ENCODE measurements at regions not wholly inside any gene's neighbourhood (a gene's known extent, or its start where the extent isn't known, plus 50 kb on each side); places are given as distances from the start of the nearest gene placed in this dataset.

DNA sequence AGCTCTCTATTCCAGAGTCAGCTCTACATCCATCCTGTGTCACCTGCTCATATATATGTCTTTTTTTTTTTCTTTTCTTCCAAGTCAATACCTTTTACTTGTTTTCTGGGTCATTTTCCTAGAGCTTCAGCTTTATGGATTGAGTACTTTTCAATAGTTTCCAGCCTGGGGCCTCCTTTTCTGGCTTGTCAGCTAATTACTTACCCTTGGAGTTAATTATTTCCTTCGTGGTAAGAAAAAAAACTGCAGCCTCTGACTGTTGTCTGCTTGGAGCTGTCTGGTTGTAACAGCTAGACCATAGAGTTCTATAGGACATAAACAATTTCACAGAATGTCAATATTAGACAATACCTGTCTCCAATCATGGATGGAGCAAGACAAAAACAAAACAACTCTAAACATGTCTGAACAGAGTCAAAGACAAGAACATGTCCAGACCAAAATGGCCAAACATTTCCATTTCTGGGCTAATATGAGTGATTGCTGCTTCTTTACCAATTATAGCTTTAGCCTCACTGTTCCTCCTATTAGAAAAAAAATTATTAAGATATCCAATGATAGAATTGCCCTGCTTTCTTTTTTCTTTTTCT lies 643.1 kb downstream of the SLC4A3 start:
- no peak for DNase-seq (ENCODE audit: low read depth in 2 of 2, low spot score in 1 of 2)

- DNase-seq (ENCODE audit: low read depth in 2 of 2, low spot score in 1 of 2): no peak
Observed at GRCh38 chr2:220272656-220273055, 645.2 kb downstream of the SLC4A3 start.

DNA sequence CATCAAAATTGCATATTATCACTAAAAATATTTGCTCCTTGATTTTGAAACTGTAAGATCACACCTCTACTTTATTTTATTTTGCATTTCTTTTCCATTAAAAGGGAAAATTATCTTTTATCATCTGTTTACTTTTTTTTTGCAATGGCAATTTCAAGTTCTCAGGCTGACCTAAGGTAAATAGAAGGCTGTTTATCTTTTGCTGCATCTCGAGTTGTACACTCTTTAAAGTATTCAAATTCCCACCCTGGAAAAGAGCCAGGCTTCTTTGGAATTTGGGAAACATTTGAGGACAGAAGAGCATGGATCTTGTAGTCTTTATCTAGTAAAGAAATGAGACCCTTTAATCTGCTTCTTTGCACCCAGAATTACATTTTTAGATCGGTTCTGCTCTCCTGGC lies 645.7 kb downstream of the SLC4A3 start:
- DNase-seq (ENCODE audit: low read depth in 2 of 2, low spot score in 1 of 2): no peak

DNA sequence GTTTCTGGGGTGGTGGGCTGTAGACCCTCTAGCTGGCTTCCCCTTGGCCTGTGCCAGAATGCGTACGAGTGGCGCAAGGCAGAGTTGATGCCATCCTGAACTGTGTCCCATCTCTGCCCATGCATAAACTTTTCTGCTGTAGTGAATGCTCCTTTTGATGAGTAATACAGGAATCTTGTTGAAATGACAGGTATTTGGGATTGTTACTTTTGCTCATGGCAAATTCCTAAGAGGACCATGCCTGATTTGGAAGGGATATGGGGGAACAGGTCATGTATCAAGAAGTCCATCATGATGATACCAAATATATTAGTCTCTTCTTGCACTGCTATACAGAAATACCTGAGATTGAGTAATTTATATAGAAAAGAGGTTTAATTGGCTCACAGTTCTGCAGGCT lies 648.0 kb downstream of the SLC4A3 start:
- no peak for DNase-seq (ENCODE audit: low read depth in 2 of 2, low spot score in 1 of 2)

DNA sequence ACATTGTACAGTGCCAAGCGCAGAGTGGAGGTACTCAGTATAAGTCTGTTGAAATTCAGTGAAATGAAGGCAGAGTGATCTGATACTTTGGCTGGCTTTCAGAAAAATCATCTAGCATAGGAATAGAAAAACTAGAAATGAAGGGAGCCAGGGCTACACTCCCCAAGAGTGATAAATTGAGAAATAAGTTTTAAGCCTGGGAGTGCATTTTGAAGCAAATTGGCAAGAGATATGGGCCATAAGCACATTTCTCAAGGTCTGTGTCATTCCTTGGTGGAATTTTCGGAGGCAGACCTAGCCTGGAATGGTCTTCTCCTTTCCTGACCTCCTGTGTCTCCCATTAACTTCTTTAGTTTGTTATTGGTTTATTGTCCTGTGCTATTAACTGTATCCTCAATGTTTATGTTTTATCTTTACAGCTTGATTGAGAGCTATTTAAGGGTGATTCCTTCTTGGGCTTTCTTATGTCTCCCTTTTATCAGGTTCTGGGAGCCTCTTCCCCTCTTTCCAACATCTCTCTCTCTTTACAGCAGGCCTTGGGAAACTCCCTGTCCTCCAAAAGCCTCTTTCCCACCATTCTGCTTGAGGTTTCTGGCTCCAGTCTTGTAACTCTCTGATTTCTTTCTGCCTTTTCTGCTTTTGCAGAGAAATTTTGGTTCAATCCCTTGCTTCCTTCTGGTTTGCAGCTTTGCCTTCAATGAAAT lies 649.5 kb downstream of the SLC4A3 start:
- DNase-seq (ENCODE audit: low read depth in 2 of 2, low spot score in 1 of 2): no peak

DNA sequence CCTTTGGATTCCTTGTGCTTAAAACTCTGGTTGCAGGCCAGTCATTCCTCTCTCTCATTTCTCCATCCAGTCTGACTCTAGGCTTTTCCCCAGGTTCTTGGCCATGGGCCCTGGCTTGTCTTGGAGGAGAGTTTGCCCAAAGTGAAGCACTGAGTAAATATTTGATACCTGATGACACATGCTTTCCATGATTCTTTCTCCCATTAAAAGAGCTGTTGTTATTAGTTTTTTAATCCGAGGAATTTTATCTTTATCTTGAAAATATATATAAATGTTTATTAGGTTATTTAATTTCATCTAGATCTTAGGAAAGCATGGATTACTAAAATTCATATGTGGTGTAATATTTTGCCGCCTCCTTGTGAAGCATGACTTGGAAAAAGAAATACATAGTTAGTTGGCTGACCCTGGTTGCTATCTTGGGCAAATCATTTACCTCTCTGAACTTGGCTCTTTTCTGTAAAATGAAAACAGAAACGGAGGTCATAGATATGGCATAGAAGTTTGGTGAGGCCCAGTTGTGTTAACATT lies 650.1 kb downstream of the SLC4A3 start:
- DNase-seq (ENCODE audit: low read depth in 2 of 2, low spot score in 1 of 2): no peak

DNA sequence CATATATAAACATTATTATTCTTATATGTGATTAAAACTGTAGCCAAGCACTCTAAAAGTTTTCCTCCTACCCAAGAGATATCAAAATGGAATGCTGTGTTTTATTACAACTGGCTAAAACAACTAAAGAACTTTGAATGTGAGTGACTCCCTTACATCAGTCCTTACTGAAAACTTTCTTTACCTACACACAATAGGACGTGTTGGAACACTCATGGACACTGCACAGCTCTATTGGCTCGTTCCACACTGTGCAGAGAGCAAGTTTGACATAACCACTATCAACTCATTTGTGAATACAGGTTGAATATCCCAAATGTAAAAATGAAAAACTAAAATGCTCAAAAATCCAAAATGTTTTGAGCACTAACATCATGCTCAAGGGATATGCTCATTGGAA lies 650.6 kb downstream of the SLC4A3 start:
- DNase-seq (ENCODE audit: low read depth in 2 of 2, low spot score in 1 of 2): no peak

DNA sequence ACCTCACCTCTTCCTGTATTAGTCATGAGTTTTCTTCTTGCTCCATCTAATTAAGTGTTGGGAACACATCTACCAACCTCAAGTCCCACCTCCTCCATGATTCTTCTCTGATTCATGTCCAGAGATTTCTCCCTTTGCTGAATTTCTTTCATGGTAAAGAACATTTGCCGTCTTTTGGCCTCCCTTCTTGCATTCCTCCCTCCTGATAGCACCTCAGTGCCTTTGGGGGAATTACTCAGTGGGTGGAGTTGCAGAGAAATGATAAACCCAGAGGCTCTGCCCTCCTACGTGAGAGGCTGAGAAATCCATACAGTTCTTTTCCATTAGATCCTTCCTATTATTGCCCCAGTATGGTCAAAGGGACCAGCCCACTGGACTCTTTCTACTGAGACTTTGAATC lies 651.9 kb downstream of the SLC4A3 start:
- no peak for DNase-seq (ENCODE audit: low read depth in 2 of 2, low spot score in 1 of 2)

- no peak for DNase-seq (ENCODE audit: low read depth in 2 of 2, low spot score in 1 of 2)
Observed at GRCh38 chr2:220279840-220280239, 652.4 kb downstream of the SLC4A3 start.

DNA sequence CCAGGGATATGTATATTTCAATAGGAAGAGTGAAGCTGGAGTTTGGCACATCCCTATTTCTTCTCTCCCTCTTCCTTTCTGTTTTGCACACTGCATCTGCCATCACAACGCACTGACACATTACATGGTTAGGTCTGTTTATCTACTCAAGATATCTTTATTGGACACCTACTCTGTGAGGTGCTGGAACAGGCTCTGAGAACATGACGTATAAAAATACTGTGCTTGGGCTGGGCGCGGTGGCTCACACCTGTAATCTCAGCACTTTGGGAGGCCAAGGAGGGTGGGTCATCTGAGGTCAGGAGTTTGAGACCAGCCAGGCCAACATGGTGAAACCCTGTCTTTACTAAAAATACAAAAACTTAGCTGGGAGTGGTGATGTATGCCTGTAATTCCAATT lies 653.3 kb downstream of the SLC4A3 start:
- no peak for DNase-seq (ENCODE audit: low read depth in 2 of 2, low spot score in 1 of 2)

DNA sequence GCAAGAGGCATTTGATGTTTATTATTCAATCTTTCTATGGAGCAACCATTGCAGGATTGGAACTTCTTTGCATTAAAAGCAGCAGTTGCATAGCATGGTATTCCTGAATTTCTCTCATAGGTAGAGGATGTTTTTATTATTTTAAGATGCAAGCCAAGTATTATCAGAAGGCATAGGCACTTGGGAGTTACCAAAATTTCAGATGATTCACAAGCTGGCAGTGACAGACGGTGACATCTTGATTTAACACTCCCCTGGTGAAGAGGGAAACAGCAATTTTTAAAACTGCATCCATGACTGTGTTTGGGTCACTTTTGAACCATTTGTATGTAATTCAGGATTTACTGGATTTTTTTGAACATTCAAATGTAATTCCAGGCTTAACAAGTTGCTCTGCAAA lies 654.3 kb downstream of the SLC4A3 start:
- no peak for DNase-seq (ENCODE audit: low read depth in 2 of 2, low spot score in 1 of 2)

DNA sequence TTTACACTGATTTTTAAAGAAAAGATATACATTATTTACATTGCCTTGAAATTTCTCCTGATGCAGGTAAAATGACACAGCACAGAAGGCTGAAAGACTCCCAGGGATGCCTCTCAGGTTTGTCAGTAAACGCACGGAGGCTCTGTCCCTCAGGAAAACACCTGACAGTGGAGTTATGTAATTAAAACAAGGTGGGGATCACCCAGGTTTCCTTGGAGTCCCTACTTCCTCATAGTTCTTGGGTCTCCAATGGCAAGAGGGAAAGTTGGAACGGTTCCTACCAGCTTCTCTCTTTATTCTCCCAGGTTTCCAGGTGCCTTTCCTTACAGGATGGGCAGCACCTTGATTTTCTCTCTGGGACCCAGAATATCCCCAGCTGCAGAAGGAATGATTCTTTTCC lies 654.8 kb downstream of the SLC4A3 start:
- no peak for DNase-seq (ENCODE audit: low read depth in 2 of 2, low spot score in 1 of 2)

DNA sequence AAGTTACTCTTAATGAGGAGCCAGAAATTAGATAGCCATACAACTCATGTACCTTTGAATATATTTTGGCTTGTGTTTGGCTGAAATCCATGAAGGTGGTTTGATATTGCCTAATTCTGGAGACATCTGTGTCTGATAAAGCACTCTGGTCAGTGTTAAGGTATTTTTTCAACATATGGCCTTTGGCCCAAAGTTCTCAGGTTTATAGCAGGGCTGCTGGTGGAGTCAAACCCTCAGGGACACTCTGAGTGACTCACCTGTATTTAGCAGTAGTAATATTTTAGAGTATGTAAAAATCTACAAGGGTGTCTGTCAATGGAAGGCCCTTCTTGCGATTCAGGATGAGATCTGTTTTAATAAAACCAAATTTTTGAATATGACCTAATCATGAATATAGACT lies 666.5 kb downstream of the SLC4A3 start:
- no peak for DNase-seq (ENCODE audit: low read depth in 2 of 2, low spot score in 1 of 2)

GRCh38 chr2:220296174-220296573 lies 668.7 kb downstream of the SLC4A3 start:
- no peak for DNase-seq (ENCODE audit: low read depth in 2 of 2, low spot score in 1 of 2)

- no peak for DNase-seq (ENCODE audit: low read depth in 2 of 2, low spot score in 1 of 2)
Observed at GRCh38 chr2:220297093-220297492, 669.7 kb downstream of the SLC4A3 start.

DNA sequence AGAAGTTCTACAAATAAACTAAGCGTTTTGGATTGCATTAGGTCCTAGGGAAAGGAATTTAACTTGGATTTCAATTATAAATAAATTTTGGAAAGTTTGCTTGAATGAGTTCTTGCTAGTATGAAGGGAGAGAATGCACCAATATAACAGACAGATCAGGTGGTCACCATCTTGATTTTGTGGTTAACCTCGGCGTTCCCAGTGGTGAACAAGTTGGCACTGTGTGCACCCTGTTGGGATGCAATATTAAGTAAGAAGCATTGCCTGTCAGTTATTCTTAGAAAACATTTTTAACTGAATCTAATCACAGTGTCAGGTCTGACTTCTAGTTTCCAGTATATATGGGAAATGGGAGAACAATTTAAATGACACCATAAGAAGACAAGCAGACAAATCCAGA lies 673.4 kb downstream of the SLC4A3 start:
- no peak for DNase-seq (ENCODE audit: low read depth in 2 of 2, low spot score in 1 of 2)

GRCh38 chr2:220302756-220303155 lies 675.3 kb downstream of the SLC4A3 start:
- no peak for DNase-seq (ENCODE audit: low read depth in 2 of 2, low spot score in 1 of 2)

DNA sequence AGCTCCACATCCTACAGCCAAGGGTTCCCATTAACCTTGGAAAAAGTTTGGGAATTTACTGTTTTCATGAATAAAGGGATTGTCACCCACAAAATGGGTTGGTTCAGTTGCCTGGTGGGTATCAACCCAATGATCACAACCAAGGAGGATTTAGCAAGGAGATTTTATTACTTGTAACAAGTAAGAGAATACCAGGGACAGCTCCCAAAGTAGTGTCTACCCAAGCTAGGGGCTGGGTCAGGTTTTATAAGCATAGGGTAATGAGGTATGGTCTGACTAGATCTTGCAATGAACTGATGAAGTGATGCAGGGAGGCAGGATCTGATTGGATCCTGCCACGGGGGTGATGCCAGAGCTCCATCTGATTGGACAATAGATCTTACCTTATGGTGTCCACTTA lies 681.8 kb downstream of the SLC4A3 start:
- DNase-seq (ENCODE audit: low read depth in 2 of 2, low spot score in 1 of 2): no peak

DNA sequence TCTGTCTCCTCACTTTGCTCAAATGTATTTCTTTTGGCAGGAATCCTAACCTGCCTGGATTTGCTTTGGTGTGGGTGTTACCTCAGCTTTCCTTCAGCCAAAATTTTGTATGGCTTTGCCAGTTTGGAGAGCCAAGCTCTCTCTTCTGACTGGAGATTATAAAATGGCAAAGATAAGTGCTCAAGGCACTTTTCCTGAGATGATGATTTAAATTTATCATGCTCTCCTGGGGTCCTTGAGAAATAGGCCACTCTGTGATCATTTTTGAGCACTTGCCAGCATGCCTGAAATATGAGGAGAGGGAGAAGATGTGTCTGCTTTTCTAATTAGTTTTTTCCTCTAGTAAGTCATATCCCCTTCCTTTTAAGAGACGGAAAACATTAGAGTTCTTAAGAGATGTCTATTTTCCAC lies 683.0 kb downstream of the SLC4A3 start:
- DNase-seq (ENCODE audit: low read depth in 2 of 2, low spot score in 1 of 2): no peak

DNA sequence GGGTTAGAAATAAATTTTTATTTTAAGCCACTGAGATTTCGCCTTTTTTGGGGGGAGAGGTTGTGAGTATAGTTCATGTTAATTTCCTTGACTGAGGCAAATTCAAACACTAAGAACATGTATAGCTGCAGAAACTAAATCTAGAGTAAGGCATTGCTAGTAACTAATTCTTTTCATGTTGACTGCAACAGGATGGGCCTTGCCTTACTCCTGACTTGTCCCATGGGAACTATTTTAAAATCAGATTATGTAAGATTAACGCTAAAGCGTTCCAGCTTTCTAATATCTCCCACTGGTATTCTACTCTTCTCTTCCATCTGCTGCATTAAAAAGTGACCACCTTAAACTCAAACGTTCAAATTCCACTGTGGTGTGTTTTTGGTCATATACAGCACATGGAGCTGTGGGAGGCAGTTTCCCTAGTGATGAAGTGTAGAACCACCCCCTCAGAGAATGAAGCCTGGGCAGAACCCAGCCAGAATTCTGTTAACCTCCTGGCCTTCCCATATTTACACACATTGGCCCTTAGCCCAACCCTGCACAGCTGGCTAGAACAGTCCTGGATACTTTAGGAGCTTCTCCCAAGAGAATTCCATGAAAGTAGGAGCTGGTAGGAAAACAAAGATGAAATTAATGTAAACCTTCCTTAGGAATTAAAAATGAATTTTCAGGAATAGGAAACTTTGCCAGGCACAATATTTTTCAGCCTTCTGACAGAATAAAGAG lies 687.8 kb downstream of the SLC4A3 start:
- no peak for DNase-seq (ENCODE audit: low read depth in 2 of 2, low spot score in 1 of 2)

- no peak for DNase-seq (ENCODE audit: low read depth in 2 of 2, low spot score in 1 of 2)
Observed at GRCh38 chr2:220318037-220318436, 690.6 kb downstream of the SLC4A3 start.

DNA sequence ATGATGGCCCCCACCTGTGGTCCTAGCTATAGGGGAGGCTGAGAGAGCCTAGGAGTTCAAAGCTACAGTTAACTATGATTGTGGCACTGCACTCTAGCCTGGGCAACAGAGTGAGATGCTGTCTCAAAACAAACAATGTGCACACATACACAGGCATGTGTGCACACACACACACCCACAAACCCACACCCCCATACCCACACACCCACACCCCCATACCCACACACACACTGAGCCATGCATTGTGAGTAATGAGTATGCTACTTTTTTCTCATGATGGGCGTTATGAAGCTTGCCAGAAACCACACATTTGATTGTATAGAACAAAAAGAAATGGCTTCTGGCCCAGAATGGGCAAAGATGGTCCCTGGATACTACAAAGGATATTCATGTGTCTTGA lies 691.1 kb downstream of the SLC4A3 start:
- DNase-seq (ENCODE audit: low read depth in 2 of 2, low spot score in 1 of 2): no peak

Data from stimulated activated CD8-positive, alpha-beta memory T cell treated with anti-CD3 and anti-CD28 coated beads, Interleukin-4, amount 100 ng/mL, for 1 hour (primary cell).